ENCODE measurements at regions not wholly inside any gene's neighbourhood (a gene's known extent, or its start where the extent isn't known, plus 50 kb on each side); places are given as distances from the start of the nearest gene placed in this dataset.

- DNase-seq (ENCODE audit: low read depth in 1 of 2, low spot score in 1 of 2), result peak in 1 of 2 donors; percentile 15
Measured at GRCh38 chr15:29403772-29404171, 134.2 kb upstream of the NSMCE3 start.

GRCh38 chr15:29401644-29402043, 132.0 kb upstream of the NSMCE3 start:
- Histone ChIP-seq H3K4me3 (no peak overlapping the region), H3K27ac (no peak overlapping the region)
- TF ChIP-seq CTCF (IDR thresholded peaks at IDR 0.05; ENCODE audit: low read depth, low read length), result no peak

More at GRCh38 chr15:29403772-29404171, 134.2 kb upstream of the NSMCE3 start:
- no peaks in the 10 kb centered on the region for H3K36me3 ChIP-seq
- H3K27me3 ChIP-seq, result no peaks in the 10 kb centered on the region
- H3K27ac ChIP-seq, result no peak overlapping the region
- no peak for TF ChIP-seq CTCF (IDR thresholded peaks at IDR 0.05; ENCODE audit: low read depth, low read length)
- H3K4me1 ChIP-seq (ENCODE audit: low read depth), result no peaks in the 10 kb centered on the region
- no peak overlapping the region for H3K4me3 ChIP-seq
- no peaks in the 10 kb centered on the region for H3K9me3 ChIP-seq (ENCODE audit: low read depth)

GRCh38 chr15:29400701-29401100, 131.1 kb upstream of the NSMCE3 start:
- no peak overlapping the region for H3K4me3 ChIP-seq
- no peak overlapping the region for H3K27ac ChIP-seq
- DNase-seq (ENCODE audit: low read depth in 1 of 2, low spot score in 1 of 2), result no peak
- H3K36me3 ChIP-seq, result no peaks in the 10 kb centered on the region
- TF ChIP-seq CTCF (IDR thresholded peaks at IDR 0.05; ENCODE audit: low read depth, low read length), result no peak
- H3K9me3 ChIP-seq (ENCODE audit: low read depth), result no peaks in the 10 kb centered on the region
- no peaks in the 10 kb centered on the region for H3K4me1 ChIP-seq (ENCODE audit: low read depth)
- no peaks in the 10 kb centered on the region for H3K27me3 ChIP-seq

More at GRCh38 chr15:29401644-29402043, 132.0 kb upstream of the NSMCE3 start:
- Histone ChIP-seq H3K27me3 (no peaks in the 10 kb centered on the region), H3K4me1 (ENCODE audit: low read depth) (no peaks in the 10 kb centered on the region), H3K36me3 (no peaks in the 10 kb centered on the region), H3K9me3 (ENCODE audit: low read depth) (no peaks in the 10 kb centered on the region)
- DNase-seq (ENCODE audit: low read depth in 1 of 2, low spot score in 1 of 2), result no peak

GRCh38 chr15:29398907-29399306, 129.3 kb upstream of the NSMCE3 start:
- no peak for DNase-seq (ENCODE audit: low read depth in 1 of 2, low spot score in 1 of 2)
- Histone ChIP-seq H3K9me3 (ENCODE audit: low read depth) (no peaks in the 10 kb centered on the region), H3K27ac (no peak overlapping the region), H3K27me3 (no peaks in the 10 kb centered on the region), H3K4me1 (ENCODE audit: low read depth) (no peaks in the 10 kb centered on the region), H3K36me3 (no peaks in the 10 kb centered on the region), H3K4me3 (no peak overlapping the region)
- TF ChIP-seq CTCF (IDR thresholded peaks at IDR 0.05; ENCODE audit: low read depth, low read length), result no peak

- DNase-seq (ENCODE audit: low read depth in 1 of 2, low spot score in 1 of 2), result no peak
- Histone ChIP-seq H3K9me3 (ENCODE audit: low read depth) (no peaks in the 10 kb centered on the region), H3K4me3 (no peak overlapping the region), H3K4me1 (ENCODE audit: low read depth) (no peaks in the 10 kb centered on the region), H3K27me3 (no peaks in the 10 kb centered on the region), H3K36me3 (no peaks in the 10 kb centered on the region), H3K27ac (no peak overlapping the region)
- TF ChIP-seq CTCF (IDR thresholded peaks at IDR 0.05; ENCODE audit: low read depth, low read length), result no peak
Measured at GRCh38 chr15:29396176-29396811, 126.7 kb upstream of the NSMCE3 start.

Measured in cardiac muscle cell (in vitro differentiated cells and primary cell).